GM12873 (cell line): ENCODE measurements at regions not wholly inside any gene's neighbourhood (a gene's known extent, or its start where the extent isn't known, plus 50 kb on each side); places are given as distances from the start of the nearest gene placed in this dataset.

Experiments
- CTCF ChIP-seq: IDR thresholded peaks from 2 replicates; pipeline ENCODE4 v1.5.1; 2012; ENCODE audit warnings: low read depth, mild to moderate bottlenecking, moderate library complexity, low read length, control low read depth; ENCODE audit not compliant: insufficient read depth; ENCODE audit errors: missing control alignments

GRCh38 chr1:189606795-189607476, 870.7 kb downstream of the BRINP3 start:
- TF ChIP-seq CTCF: no peak

DNA sequence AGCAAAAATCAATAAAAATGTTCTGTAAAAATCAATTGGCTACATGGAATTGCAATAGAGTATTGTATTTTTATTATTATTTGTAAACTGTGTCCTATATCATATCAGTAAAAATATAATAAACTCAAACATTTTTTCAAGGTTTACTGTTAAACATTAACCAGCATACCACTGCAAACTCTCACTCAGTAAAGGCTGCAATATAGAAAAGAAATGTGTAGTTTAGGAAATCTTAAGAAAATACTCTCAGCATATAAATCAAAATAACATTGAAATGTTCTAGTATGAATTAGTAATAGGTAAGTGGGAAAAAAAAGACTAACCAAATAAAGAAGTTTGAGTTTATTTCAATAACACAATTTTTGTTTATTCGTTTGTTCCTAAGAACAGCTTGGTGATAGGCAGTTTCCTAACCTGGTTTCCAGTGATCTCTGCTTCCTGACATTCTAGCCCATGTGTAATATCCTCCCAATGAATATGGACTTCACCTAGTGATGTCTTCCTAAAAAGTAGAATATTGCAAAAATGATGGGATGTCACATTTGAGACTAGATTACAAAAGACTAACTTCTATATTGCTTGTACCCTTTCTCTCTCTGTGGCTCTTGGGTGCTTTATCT, 870.1 kb downstream of the BRINP3 start:
- TF ChIP-seq CTCF: no peak

- no peak for TF ChIP-seq CTCF
Observed at GRCh38 chr1:189609167-189609566, 868.5 kb downstream of the BRINP3 start.

- TF ChIP-seq CTCF: no peak
Observed at GRCh38 chr1:189616893-189617292, 860.8 kb downstream of the BRINP3 start.

GRCh38 chr1:189619682-189620332, 857.9 kb downstream of the BRINP3 start:
- TF ChIP-seq CTCF: no peak

GRCh38 chr1:189620471-189620870, 857.2 kb downstream of the BRINP3 start:
- TF ChIP-seq CTCF: no peak

DNA sequence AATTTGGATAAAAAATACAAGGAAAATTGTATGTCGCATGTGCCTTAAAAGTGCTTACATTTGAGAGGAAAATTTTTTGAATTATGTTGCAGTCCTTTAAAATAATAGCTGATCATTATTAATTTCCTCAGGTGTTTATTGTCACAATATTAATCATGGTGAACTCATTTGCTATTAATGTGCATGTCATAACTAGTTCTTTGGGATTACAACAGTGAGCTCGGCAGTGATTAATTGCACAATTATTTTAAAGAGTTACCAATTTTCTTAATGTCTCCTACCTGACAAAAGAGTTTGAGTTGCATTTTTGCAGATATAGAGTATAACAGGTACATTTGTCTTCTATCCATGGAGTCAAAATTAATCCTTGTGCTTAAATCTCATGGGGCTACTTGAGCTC, 854.3 kb downstream of the BRINP3 start:
- TF ChIP-seq CTCF: no peak
